GM18861 (cell line): ENCODE measurements at regions not wholly inside any gene's neighbourhood (a gene's known extent, or its start where the extent isn't known, plus 50 kb on each side); places are given as distances from the start of the nearest gene placed in this dataset.

Source experiments
- ATAC-seq: cut with Tn5 transposase; IDR thresholded peaks from one replicate; pipeline ENCODE4 v1.9.1; 2021; ENCODE audit not compliant: unreplicated experiment

DNA sequence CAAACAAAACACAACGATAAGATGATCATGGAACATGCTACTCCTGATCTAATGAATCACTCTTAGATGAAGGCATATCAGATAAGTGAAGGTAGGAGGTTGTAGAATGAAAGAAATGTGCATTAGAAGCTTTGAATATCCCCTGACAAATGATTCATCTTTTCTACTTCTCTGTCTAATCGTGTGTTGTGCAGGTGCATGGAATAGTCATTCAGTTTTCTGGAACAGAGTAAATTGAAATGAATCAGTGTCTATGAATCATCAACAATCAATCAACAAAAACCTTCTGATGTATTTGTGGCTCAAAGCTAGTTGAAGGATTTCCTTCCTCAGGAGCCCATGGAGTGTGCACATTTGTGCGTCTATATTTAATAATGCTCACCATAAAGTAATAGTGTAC lies 1290.4 kb upstream of the PCDH20 start:
- no peak for ATAC-seq

DNA sequence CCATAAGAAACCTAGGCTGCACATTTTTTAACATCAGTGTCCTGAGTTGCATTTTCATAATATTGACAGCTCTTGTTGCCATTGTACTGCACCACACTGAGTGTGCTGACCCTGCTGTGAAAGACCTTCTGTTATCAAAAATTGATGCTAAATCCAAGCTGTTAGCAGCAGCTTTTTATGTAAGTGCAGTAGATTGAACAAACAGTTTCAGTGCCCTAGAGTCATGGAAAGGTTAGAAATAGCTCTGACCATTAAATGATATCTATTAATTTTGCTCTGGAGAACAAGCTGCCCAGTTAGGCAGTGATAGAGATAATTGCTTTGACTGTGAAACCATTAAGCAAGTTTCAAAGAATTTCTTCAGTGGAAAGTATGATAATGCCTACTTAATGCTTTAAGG lies 1289.2 kb upstream of the PCDH20 start:
- no peak for ATAC-seq

DNA sequence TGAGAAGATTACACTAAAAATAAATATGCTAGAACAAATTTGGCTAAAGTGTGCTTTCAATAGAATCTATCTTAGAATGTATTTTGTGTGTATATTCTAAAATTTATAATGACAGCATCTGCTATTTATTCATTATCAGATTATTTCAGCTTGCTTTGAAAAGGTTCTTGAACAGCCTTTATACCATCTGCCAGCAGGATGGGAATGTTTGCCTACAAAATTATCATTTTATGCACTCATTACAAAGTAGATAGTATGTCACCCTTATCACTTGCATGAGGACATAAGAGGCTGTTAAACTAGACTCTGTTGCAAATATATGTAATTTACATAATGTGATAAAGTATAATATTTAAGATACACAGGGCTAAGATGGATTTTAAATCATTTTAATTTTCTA lies 1286.9 kb upstream of the PCDH20 start:
- no peak for ATAC-seq

DNA sequence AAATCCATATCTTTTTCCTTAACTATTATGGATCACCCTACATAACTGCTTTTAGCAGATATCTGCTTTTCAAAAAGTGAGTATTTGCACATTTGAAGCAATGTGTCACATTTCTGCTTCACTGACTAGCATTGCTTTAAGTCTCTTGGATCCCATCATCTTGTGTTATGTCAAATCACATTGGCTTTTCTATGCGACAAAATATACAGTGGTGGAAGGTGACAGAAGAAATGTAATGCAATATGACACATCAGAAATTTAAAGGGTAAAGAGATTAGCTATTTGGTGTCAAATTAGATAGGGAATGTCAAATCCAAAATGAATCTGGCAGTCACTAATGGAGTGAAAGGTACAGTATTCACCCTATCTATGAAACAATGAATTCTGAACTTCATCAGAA lies 1282.1 kb upstream of the PCDH20 start:
- ATAC-seq = no peak

DNA sequence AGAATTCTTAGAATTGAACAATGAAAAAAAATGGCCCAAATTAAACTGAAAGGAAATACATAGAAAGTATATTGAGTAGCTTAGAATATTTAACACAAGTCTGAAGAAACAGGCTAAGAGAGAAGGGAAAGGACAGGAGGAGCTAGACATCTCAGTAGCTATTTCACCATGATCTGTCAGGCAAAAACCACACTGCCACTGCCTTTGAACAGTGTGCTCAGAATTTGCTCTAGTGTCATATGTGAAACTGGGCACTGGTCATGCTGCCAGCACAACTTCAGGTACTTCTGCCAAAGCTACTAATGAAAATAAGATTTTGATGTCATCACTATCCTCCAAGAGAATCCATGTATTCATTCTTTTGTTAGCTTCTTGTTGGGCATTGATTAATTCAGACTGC lies 1280.8 kb upstream of the PCDH20 start:
- no peak for ATAC-seq

DNA sequence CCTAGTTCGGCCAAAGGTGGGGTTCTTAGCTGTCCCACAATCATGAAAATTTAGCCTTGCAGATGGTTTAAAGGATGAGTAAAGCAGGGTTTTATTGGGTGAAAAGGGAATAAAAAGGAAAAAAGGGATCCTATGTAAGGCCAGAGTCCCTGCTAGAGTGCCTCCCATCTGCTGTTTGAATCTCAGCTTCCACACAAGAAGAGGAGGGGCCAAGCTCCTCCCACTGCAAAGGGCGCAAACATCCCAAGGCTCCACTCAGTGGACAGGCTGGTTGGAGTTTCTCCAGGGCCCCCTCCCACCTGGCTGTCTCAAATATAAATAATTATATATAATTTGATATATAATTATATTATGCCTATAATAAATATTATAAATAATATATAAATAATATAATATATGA lies 1272.1 kb upstream of the PCDH20 start:
- no peak for ATAC-seq

DNA sequence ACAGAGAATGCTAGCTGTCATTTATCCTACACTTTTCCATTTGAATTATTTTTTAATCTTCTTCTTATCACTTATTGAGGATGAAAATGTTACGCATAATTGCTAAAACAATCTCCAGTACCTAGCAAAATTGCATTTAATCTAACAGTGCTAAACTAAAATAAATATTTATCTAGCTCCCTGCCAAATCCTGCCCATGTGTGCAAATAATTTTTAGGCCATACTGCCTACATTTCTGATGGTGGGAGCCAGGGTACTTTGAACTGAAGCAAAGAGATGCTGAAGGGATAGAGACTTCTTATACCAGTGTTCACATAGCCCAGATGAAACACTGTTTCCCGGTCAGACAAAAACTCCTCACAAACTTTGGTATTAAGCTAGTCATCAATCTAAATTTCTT lies 1268.7 kb upstream of the PCDH20 start:
- no peak for ATAC-seq

DNA sequence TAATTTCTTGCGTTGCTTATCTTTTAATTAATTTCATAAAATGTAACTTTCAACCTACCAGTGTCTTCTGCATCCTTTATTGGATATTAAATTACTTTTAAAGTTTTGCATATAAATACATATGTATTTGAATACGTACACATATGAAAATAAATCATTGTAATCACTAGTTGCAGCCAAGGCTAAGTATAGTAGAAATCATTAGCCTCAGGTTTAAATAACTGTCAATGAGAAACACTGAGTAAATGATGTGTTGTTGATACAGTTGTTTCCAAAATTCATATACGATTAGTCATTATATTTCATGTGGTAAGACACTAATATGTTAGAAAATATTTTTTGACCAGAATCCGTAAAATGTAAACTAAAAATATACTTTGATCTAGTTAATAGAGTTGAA lies 1267.1 kb upstream of the PCDH20 start:
- ATAC-seq = no peak

DNA sequence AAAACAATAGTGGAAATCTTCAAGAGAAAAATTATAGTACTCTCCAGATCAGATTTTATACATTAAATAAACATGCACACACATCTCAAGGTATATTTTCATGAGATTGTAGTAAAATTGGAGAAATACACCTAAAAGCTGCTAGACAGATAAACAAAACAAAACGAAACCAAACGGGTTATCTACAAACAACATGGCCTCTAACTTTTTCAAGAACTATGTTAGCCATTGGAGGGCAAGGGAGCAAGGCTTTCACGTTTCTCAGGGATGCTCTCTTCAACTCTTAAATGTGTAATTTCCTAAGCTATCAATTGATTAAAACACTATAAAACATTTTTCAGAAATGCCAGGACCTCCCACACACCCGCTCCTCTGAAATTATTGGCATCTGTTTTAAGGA lies 1262.4 kb upstream of the PCDH20 start:
- ATAC-seq = no peak

DNA sequence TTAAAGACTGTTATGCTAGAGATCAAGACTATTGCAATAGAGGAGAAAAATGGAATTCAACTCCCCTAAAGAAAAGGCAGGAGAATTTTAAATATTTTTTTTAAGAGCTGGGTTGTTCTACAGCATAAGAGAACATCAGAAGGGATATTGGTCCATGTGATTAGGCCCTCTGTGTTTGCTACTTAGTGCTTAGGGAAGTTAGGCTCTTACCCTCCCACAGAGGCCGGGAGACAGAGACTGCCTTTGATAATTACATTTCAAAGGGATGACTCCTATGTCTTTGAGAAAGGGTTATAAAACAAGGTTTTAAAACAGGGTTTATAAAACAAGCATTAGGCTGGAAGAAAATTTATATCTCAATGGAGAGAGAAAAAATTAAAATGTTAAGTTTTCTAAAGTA lies 1248.1 kb upstream of the PCDH20 start:
- ATAC-seq = no peak

DNA sequence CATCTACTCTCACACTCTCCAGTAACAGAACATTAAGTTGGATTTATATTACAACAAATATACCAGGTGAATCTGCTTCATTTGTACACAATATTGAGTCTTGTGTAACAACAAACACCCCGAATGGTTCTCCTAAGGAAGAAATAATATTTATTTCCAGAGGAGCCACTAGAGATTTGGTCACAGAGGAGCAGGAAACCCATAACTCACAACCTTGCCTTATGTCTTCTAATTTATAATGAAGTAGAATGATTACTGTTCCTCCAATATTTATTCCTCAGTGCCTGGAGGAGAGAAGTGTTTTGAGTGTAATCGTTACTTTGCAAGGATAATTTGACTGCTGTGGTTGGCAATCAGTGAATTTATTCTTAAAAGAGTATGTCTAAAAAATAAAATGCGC lies 1243.7 kb upstream of the PCDH20 start:
- ATAC-seq = no peak

DNA sequence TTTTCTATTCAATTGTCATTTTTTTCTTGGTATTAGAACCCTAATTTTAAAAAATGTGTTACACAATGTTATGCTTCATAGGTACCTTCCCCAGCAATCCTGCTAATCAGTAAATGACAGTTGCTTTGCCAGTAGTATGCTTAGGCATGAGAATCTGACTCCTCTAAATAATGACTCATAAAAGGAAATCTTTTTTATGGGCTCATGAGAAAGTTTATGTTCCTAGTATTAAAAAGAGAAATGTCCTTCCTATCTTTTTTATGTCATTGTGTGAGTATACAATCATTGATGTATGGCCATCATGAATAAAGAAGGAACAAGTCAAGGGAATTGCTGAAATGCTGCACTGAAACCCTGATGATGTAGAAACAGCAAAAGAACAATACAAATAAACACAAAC lies 1237.7 kb upstream of the PCDH20 start:
- ATAC-seq = no peak

DNA sequence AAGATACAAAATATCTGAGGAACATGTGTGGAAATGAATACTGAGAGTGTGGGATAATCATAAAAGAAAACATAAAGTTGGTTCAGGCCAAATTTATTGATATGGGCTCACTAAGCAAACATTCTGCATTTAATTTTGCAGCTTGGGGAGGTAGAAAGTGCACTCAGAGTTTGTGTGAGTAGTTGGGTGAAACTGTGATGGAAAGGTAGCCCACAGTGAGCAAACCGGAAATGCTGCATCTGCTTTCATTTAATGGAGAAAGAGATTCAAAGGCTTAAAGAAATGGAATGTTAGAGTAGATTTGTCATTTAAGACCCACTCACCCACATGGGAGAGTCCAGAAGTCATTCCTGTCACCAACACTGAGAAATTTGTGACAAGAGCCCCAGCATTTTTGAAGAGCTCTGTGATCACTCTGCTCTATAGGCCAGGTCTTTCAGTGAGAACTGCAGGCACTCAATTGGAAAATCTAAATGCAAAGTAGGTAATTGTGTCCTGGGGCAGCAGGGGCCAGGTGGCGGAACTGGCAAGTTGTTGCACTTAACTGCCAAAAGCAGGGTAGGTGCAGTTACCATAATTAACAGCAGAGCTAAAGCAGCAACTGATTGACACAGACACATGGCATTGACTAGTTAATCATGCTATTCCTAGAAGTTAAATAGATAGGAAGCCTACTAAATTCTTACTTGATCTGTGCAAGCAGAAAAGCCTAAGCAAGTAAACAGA lies 1228.3 kb upstream of the PCDH20 start:
- no peak for ATAC-seq

DNA sequence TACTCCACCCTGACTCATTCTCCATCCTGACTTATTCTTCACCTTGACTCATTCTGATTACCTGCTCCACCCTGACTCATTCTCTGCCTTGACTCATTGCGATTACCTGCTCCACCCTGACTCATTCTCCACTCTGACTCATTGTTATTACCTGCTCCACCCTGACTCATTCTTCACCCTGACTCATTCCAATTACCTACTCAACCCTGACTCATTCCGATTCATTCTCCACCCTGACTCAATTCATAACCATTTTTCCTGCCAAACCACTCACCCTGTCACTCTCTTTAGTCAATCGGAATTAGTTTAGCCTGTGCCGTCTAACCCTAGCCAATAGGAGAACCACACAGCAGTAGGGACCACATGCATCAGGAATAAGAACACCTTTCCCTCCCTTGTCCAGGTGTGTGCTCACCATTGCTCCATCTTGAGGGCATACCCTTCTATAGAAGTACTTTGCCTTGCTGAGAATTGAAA lies 1227.4 kb upstream of the PCDH20 start:
- ATAC-seq = no peak

DNA sequence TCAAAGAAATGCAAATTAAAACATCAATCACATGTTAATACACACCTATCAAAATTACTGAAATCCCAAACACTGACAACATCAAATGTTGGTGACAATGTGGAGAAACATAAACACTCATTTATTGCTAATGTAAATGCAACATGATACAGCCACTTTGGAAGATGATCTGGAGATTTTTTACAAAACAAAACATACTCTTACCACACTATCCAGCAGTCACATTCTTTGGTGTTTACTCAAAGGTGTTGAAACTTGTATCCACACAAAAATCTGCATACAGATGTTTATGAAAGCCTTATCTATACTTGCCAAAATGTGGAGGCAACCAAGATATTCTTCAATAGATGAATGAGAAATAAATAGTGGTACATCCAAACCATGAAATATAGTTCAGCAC lies 1219.5 kb upstream of the PCDH20 start:
- no peak for ATAC-seq

DNA sequence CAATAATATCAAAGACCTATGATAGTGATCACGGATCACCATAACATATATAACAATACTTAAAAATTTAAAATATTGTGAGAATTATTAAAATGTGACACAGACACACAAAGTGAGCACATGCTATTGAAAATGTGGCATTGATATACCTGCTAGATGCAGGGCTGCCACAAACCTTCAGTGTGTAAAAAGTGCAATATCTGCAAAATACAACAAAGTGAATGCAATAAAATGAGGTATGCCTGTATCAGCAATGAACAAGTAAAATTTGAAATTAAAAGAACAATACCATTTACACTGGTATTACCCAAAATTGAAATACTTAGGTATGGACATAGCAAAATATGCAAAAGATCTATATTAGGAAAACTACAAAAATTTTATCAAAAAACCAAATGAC lies 1217.8 kb upstream of the PCDH20 start:
- ATAC-seq = no peak

DNA sequence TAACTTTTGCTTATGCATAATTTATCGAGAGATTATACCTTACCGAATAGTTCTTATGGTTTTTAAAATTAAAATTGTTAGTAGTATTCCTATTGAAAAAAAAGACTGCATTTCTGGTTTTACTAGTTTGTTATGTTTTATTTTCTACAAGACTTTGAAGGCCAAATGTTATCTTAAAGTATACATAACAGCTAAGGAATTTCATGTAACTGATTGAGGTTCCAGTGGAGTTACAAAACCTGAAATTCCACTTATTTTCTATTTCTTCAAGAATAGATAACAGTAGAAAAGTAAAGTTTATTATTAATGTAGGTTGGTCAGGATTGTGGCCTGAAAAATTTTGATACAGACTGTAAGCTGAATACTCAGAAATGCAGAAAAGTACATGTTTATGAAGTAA lies 1216.0 kb upstream of the PCDH20 start:
- no peak for ATAC-seq

DNA sequence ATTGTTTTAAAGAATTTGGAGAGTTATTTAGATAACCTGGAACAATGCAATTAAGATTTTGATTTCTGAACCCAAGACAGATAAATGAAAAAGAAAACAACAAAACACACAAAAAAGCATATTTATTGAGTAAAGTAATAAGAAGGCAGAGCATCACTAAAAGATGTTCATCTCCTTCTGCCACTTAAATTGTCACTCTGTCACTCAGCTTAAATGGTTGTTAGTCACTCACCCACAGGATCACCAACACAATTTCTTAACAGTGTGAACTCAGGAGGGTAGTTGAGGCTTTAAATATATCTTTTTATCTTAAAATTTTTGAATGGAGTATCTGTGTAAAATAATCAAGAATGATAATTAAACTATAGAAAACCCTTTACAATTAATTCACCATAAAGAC lies 1215.5 kb upstream of the PCDH20 start:
- no peak for ATAC-seq

DNA sequence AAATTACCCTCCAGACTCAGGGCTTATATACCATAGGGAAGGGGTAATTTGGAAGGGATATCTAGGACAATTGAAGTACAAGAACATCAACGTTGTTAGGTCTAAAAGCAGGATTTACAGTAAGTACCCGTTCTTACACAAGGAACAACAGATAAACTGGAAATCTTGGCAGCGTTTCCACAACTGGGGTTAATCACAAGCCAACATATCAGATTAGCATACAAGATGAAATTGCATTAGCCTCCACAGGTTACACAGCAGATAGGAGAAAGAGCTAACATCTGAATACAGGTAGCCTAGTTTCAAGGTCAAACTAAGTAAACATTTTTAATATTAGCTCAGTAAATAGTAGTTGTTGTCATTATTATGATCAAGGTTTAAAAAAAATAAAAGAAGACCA lies 1214.0 kb upstream of the PCDH20 start:
- ATAC-seq = no peak

DNA sequence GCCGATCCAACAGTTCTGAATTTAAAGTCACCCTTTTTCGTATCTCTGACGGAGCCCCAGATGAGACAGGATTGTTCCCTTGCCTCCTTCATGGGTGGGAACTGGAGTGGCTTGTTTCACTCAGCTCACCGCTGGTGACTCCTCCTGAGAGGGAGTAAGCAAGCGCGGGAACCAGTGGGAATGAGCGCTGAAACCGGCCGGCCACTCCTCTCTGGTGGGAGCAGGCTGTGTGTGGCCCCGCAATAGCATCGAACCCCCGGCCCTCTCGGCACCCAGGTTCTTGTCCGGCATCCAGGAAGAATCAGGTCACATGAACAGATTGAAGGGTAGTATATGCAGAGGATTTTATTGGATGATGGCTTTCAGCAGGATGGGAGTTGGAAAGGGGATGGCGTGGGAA lies 1211.6 kb upstream of the PCDH20 start:
- no peak for ATAC-seq

DNA sequence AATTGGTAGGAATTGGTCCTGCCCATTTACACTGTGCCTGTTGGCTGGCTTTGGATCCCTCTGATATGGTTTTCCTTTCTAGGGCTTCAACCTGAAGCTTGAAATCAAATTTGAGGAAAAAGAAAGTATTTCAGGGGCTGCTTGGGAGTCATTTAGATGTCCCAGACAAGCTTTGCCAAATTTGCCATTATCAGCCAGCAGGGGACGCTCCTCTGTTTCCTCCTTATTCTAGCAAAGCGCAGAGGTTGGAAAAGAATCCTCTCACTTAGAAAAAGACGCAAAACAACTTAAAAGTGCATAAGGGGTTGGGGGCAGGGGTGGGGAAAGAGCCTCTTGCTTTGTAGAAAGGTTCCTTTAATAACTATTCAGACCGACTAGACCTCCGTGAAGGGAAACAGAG lies 1211.1 kb upstream of the PCDH20 start:
- no peak for ATAC-seq

DNA sequence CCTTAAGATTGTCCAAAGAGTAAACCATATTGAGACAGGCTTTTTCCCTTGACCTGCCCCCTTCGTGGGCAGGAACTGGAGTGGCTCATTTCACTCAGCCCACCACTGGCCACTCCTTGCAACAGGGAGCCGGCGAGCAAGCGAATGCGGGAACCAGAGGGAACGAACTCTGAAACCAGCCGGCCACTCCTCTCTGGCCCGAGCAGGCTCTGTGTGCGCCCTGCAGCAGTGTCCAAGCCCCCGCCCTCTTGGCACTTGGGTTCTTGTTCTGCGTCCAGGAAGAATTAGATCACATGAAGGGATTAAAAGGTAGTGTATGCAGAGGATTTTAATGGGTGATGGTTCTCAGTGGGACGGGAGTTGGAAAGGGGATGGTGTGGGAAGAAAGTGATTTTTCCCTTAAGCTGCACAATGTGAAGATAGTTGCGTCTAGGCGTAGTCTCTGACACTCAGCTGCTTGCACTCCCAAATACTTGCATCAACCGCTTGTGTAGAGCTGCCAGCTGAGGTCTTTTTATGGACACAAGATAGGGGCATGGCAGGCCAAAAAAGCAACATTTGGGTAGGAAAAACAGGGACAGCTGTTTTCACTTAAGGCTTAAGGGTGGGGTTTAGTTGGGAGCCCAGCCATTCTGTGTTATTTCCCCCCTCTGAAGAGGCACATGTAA lies 1209.7 kb upstream of the PCDH20 start:
- ATAC-seq = no peak

DNA sequence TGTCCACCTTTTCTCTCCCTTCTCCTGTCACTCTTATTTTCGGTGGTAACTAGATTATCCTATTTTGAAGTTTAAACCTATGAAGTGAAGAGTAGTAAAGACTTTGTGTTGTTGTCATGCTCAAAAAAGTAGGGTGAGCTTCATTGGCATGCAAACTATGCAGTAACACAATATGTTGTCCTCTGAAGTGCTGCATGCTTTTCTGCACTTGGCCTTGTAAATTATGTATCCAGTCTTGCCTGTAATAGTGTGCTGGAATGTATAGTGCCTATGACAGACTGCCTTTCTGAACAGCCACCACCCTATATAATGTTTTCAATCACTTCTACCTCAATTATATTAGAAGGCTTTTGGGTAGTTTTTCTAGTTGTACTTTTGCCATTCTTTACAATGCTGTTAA lies 1198.2 kb upstream of the PCDH20 start:
- no peak for ATAC-seq
